HG03196 (cell line): ENCODE measurements at regions not wholly inside any gene's neighbourhood (a gene's known extent, or its start where the extent isn't known, plus 50 kb on each side); places are given as distances from the start of the nearest gene placed in this dataset.
"Not testable (repeated sequence)": the region's sequence is repeated elsewhere in the genome, so short reads cannot be mapped to it uniquely, and the experiment has no call there.

Source experiments
- ATAC-seq: cut with Tn5 transposase; IDR thresholded peaks from one replicate; pipeline ENCODE4 v1.9.1; 2021; ENCODE audit not compliant: unreplicated experiment

DNA sequence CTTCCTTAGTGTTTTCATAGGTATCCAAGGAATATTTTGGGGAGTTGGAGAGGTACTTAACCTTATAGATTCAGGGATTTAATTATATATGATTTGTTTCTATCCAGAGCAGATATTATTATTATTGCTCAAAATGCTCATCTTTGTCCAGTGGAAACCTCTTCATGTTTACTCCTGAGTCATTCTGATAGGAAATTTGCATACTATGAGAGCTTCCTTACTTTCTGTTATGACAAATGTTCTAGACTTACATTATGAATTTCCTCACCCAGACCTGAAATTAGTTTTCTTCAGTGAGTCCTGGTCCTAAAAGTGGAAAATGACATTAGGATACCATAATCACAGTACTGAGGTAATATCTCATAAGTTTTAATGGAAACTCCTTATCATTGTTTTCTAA, 57.5 kb upstream of the PLPPR5 start:
- no peak for ATAC-seq

DNA sequence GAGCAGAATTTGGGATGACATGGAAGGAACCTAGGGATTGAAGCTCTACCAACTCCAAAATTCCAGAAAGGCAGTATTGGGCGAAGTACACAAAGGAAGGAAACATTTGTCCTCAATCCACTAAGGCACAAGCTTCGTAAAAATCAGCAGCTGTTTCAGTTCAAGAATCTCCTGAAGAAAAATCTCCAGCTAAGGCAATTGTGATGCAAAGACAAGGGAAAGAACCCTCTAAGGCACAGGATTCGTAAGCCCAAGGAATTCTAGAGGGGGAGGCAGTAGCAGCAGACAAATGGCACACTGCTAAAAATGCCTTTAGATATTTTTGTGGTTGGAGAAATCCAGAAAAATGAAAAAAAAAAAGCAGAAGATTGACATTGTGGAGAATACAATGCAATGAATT, 64.5 kb upstream of the PLPPR5 start:
- no peak for ATAC-seq

DNA sequence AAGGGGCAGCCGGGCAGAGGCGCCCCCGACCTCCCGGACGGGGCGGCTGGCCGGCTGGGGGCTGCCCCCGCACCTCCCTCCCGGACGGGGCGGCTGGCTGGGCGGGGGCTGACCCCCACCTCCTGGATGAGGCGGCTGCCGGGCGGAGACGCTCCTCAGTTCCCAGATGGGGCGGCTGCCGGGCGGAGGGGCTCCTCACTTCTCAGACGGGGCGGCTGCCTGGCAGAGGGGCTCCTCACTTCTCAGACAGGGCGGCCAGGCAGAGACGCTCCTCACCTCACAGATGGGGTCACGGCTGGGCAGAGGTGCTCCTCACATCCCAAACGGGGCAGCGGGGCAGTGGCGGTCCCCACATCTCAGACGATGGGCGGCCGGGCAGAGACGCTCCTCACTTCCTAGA, 73.9 kb upstream of the PLPPR5 start:
- ATAC-seq = not testable (repeated sequence)

DNA sequence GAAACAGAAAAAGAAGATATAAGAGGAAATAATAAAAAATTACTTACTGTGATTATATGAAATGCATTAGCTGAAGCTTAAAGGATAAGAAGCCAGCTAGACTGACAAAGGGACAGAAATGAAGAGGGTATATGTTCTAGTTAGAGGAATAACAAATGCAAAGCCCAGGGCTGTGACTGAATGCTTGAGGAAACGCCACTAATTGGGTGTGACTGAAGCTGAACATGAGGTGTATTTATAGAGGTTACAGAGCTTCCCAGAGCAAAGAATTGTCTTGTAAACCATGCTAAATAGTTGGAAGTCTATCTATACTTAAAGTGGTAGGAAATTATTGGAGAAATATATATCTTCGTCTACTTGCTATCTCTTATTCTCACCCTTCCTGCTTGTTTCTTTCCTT, 77.7 kb upstream of the PLPPR5 start:
- no peak for ATAC-seq

DNA sequence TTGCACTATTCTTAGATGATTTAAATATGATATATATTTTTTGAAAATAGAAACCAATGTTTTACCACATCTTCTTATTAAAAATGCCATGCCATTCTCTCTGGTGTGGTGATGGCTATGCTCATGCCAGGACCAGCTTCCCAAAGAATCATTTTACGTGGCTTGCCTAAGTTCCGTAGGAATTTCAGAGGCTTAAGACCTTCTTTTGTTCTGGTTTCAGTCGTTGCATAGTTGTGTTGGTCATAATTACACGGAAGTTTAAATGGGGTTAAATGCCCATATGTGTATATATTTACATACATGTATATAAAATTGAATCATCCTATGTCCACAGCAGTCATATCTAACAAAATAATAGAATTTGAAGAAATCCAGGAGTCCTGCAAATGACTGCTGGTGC, 78.7 kb upstream of the PLPPR5 start:
- no peak for ATAC-seq

DNA sequence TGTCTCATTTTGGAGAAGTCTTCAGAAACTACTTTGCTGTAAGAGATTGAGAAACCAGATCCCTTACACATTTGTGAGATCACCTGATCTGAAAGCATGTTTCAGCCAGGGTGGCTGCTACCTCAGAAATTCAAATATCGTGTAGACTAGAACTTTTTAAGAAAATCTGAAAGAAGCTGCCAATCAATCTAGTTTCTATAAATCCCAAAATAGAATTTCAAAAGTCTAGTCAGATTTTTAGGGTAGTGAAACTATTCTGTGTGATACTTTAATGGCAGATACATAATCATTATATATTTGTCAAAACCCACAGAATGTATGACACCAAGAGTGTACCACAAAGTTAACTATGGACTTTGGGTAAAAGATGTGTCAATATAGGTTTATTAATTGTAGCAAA, 79.9 kb upstream of the PLPPR5 start:
- ATAC-seq = peak; percentile 72

DNA sequence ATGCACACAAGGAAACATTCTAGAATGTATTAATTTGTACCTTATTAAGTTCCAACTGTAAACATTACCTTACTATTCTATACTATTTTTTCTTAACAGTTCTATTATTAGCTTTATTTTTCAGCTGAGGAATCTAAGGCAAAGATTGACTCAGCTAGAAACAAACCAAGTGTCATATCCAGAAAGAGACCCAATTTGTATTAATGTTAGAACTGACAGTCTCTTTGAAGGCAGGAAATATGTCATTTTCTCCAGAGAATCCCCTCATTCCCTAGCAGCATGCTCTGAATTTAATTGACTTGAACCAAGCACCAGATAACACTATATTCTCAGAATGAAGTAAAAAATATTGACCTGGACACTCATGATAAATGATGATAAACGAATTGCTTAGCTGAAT, 81.4 kb upstream of the PLPPR5 start:
- no peak for ATAC-seq

DNA sequence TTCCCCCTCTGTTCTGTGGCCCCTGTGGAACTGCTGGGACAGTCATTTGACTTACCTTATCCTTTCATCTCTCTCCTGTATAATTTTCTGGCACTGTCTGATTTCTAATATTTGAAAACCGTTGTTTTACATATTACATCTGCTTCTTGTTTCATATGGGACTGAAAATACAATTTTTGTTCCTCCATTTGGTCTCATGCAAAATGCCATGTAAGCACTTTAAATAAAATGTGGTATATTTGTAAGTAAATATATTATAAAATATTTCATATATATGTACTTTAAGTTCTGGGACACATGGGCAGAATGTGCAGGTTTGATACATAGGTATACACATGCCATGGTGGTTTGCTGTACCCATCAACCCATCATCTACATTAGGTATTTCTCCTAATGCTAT, 93.9 kb upstream of the PLPPR5 start:
- no peak for ATAC-seq

DNA sequence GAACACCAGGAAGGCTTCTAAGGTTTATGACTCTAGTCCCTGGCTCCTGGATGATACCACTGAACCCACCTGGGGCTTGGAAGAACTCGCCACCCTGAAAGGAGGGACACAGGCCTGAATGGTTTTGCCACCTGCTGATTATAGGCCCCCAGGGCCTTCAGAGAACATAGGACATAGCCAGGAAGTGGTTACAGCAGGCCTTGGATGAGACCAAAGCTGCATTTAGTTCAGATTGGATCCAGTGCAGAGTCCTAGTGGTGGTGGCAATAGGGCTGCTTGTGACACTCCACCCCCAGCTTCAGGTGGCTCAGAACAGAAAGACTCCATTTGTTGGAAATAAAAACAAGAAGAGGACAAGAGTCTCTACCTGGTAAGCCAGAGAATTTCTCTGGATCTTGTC, 101.6 kb upstream of the PLPPR5 start:
- no peak for ATAC-seq

DNA sequence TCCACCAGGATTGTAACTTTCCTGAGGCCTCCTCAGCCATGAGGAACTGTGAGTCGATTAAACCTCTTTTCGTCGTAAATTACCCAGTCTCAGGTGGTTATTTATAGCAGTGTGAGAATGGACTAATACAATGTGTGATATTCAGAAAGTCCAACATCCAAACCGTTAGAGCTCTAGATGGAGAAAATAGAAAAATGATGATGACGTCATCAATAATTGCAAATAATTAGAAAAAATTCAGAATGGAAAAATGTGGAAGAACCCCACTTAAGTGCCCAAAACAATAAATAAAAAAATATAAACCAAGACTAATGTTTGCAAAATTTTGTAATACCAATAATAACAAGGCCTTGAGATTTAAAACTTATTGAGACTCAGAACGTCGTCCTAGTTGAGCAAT, 103.0 kb upstream of the PLPPR5 start:
- ATAC-seq = no peak

DNA sequence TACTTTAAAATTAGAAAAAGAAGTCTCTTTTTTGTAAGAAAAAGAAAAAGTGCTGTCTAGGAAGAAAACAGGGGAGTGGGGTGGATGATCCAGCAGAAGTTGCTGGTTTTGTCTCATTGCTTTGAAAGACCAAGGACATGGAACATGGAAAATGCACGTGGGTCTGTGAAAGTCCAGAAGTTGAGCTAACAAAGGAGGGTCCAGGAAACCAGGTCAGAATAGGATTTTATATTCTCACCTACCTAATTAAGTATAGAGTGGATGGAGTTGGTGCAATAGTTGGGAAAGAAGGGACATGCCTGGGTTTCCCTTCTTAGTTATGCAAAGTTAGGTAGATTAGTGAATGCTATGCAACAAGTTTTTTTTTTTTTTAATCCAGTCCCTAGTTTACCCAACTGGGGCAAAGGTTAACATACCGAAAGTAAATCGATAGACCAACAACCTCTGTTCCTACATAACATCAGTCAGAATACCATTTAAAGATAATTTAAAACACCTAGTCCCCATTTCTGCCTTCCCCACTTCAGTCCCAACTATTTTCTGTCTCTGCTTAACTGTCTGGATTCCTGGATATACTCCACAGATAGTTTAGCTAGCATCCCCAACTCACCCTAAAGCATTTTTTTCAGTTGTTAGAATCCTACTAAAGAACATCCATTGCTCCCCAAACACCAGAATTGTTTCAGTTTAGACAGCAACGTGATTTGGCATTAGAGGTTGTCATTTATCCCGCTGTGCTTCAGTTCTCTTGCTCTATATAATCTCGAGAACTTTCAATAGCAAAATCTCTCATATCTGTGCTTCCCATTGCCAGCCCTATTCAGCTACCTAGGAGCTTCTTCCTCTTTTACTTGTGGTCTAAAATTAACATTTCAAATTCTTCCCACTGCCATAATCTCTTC, 105.7 kb upstream of the PLPPR5 start:
- ATAC-seq = no peak

DNA sequence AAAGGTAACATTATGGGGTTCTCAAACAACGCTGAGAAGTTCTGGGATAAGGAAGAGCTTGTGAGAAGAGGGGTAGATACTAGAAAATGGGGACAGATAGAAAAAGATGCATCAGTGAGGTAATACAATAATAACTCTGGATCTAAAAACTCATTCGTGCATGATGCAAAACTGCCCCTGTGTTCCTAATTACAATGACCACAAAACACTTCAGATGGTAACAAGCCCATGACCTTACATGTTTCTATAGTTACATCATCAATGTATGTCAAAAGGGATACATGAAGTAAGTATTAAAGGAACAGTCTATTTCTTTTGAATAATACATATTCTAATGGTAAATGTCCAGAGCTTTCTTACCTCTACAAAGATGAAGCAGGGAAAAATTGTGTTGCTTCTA, 110.6 kb upstream of the PLPPR5 start:
- no peak for ATAC-seq

DNA sequence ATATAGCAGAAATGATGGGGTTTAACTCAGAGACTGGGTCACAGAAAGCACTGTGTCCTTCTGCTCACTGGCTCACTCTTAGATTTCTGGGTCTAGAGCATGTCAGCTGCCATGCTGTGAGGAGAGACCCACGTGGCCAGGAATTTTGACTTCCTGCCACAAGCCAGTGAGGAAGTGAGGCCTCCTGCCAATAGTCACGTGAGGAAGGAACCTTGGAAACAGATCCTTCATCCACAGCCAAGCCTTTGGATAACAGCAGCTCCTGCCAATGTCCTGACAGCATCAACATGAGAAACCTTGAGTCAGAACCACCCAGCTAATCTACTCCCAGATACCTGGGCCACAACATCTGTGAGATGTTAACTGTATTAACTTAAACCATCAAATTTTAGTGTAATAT, 114.5 kb upstream of the PLPPR5 start:
- no peak for ATAC-seq

DNA sequence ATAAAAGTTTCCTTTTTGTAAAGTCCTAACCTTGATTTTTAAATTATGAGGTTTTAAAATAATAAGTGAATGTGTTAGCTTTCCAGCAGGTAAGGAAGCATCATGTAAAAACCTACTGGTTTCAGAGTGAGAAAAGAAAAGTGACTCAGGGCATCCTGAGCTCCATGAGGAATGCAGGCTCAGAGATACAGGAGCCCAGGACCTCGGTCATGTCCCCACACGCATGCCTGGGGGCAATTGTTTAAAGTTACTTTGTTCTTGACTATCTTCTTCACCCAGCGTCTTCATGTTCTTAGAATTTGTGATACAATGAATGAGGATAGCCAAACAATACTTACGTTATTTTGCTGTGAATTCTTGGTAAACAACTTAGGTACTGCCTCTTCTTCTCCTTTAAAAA, 117.4 kb upstream of the PLPPR5 start:
- no peak for ATAC-seq

DNA sequence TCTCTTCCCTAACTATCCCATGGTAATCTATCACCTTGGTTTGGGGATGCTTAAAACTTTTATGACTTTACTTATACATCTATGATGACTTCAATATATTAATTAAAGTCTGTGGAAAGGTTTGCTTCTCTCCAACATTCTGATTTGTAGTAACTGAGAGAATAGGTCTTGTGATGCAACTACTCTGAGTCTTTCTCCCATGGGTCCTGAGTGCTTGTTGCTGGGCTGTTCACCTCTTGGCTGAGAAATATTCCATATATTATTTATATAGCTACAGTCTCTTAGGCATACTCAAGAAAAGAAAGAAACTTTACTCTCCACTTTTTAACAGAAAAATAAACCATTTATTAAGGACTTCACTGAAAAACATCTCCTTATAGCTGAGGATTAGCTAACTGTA, 119.3 kb upstream of the PLPPR5 start:
- no peak for ATAC-seq

DNA sequence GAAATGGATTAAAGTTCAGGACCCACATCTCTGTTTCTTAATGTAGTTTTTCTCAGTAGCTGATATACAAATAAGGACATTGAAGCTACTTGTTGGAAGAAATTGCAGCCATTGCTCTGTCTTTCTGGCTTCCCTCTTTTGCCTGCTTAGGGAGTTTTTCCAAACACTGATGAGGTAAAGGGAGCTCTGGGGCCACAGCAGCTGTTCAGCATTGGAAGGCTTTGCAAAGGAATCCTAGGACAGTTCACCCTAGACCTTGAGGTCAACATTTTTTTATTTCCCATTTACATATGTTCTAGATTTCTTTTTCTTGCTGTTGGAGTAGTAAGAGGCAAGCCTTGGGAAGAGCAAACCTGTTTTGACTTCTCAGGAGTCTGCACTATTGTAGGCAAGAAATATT, 126.9 kb upstream of the PLPPR5 start:
- no peak for ATAC-seq

DNA sequence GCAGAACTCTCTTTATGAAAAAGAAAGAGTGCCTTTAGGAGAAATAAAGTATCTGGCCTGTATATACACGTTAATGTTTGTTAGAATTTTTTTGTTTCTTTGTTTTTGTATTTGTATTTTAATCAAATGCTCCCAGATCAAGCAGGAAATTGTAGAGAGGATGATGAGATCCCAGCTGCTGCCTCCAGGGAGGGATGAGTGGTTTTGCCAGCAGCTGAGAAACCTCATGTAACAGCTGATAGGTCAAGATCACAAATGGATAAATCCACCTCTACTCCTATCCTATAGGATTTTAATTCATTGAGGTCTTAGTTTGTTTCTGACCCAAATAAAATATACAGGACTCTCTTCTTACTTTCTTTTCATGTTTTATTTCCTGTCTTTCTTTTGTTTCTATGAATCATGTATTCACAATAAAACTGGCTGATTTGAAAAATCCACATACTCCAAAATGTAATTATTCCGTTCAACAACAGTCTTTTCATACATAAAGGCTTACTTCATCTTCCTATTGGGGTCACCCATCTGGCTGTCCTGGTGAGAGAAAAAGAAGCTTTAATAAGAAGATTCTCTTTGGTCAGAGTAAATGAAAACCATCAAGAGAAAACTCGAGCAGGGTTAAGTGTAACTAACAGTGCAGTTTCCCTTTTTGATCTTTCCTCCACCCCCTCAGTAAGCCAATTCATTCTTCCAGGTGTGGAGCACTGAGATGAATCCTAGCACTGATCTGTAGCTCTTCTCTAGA, 129.3 kb upstream of the PLPPR5 start:
- ATAC-seq = no peak

DNA sequence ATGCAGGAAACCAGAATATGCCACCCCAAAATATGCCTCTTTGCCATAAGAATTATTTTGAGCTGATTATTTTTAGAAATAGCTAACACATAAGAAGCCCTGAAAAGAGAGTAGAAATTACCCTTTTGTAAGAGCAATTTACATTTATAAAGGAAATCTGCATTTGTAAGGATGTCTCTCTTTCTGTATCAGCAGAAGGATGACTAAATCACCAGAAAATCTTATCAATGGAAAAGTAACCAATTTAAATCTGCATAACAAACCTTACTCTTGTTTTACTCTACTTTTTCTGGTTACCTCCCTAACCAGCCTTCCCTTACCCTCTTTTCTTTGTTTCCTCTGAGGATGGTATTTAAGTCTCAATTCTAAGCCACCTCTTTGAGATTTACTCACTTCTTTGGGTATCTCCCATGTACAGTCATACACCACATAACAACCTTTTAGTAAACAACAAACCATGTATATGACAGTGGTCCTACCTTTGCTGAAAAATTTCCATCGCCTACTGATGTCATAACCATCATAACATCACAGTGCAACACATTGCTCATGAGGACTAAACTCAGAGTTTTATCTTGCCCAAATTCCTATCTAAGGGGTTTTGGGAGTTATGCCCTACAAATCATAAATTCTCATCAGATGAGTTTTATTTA, 126.6 kb upstream of the PLPPR4 start:
- no peak for ATAC-seq

DNA sequence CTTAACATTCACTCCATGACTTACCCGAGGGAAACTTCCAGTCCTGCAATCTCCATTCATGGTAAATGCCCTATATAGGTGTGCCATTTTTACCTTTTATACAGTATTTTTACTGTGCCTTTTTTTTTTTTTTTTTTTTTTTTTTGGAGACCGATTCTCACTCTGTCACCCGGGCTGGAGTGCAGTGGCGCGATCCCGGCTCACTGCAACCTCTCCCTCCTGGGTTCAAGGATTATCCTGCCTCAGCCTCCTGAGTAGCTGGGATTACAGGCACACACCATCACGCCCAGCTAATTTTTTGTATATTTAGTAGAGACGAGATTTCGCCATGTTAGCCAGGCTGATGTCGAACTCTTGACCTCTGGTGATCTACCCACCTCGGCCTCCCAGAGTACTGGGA, 124.4 kb upstream of the PLPPR4 start:
- no peak for ATAC-seq

DNA sequence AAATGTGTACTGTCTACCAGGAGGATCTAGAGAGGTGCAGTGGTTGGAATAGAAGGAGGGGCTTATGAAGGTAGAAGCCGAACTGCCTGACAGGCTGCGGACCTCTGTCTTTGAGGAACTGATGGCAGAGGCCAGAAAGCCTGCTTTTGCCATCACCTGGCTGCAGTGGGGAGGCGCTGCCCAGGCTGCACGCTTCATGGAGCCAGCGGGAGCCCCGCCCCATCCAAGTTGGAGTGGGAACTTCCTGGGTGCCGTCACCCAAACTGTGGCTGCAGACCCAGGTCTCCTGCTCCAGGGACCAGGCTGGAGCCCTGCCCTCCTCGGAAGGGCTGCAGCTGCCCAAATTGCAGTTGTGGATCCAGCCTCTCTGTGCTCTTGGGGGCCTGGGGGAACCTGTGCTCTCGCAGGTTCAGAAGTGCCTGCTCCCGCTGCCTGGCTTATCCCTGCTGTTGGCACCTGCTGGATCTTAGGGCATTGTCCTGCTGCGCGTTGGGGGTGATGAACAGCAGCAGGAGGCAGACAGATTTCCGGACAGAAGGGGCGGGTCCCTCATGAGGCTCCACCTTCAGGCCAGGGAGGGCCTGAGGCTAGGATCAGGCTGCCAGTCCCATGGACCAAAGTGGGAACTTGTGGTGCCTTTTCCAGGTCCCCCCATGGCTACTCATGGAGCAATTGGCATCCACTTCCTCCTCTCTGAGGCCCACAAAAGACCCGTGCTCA, 118.0 kb upstream of the PLPPR4 start:
- ATAC-seq = no peak

DNA sequence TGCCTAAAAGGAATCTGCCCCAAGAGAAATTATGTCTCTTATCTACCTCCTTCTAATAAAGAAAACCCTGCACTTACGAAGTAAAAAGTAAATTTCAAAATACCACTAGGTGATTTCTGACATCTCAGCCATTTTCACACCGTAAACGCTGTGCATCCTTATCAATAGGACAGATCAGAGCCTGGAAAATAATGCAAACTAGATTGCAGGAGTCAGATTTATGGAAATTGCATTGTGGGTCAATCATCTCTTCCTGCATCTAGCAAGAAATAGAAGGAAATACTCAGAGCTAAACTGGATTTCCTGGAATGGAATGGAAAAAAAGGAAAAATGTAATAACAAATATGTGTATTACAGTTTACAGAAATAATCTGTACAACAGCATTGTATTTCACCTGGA, 114.3 kb upstream of the PLPPR4 start:
- ATAC-seq = no peak
